Glutamatergic neuron (in vitro differentiated cells): ENCODE measurements at regions not wholly inside any gene's neighbourhood (a gene's known extent, or its start where the extent isn't known, plus 50 kb on each side); places are given as distances from the start of the nearest gene placed in this dataset.

ENCODE experiments used
- DNase-seq: peaks from one replicate; pipeline ENCODE4 v3.0.0; 2022
- H3K27ac Mint-ChIP-seq: one replicate; pipeline ENCODE4 v1.8.0; 2020; ENCODE audit warnings: mild to moderate bottlenecking, mixed read lengths, inconsistent platforms; ENCODE audit not compliant: unreplicated experiment
- H3K27me3 Mint-ChIP-seq: one replicate; pipeline ENCODE4 v1.8.0; 2020; ENCODE audit warnings: mild to moderate bottlenecking, moderate library complexity, mixed read lengths, inconsistent platforms; ENCODE audit not compliant: unreplicated experiment
- H3K36me3 Mint-ChIP-seq: one replicate; pipeline ENCODE4 v1.8.0; 2020; ENCODE audit warnings: mild to moderate bottlenecking, mixed read lengths, inconsistent platforms; ENCODE audit not compliant: unreplicated experiment
- H3K4me1 Mint-ChIP-seq: one replicate; pipeline ENCODE4 v1.8.0; 2020; ENCODE audit warnings: mild to moderate bottlenecking, low read depth, mixed read lengths, inconsistent platforms; ENCODE audit not compliant: unreplicated experiment
- H3K4me3 Mint-ChIP-seq: one replicate; pipeline ENCODE4 v1.8.0; 2020; ENCODE audit warnings: mild to moderate bottlenecking, mixed read lengths, inconsistent platforms; ENCODE audit not compliant: unreplicated experiment
- H3K9me3 Mint-ChIP-seq: one replicate; pipeline ENCODE4 v1.8.0; 2020; ENCODE audit warnings: mild to moderate bottlenecking, moderate library complexity, mixed read lengths, inconsistent platforms; ENCODE audit not compliant: unreplicated experiment
- TF ChIP-seq, protein P1 (sequence below): fragments of 200-600 bp; sonication (generic); IDR thresholded peaks from one replicate; pipeline ENCODE4 v1.5.0; 2021; ENCODE audit not compliant: partially characterized antibody, unreplicated experiment

DNA sequence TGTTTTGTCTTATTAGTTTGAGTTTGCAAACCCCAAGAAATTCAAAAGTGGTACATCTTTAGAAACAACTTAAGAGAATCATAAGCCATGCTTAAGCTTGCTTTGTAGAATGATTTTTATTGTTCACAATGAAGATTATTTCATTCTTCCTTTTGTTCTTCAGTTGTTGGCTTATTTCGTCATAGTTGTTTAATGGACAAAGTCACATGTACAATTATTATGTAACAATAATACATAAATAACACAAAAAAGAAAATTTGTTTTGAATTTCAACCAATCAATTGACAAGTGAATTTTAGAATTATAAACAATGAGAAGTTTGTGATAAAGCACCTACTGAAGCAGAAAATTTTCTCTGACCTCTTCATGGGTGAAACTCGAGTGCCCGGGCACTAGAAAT lies 111.8 kb upstream of the IGF1 start:
- Mint-ChIP-seq H3K4me1 (no peaks in the 10 kb centered on the region), H3K27ac (no peak overlapping the region), H3K4me3 (no peak overlapping the region), H3K36me3 (no peaks in the 10 kb centered on the region), H3K9me3 (no peaks in the 10 kb centered on the region), H3K27me3 (peaks cover 2% of the 10 kb centered on the region)
- TF ChIP-seq, protein P1, sequence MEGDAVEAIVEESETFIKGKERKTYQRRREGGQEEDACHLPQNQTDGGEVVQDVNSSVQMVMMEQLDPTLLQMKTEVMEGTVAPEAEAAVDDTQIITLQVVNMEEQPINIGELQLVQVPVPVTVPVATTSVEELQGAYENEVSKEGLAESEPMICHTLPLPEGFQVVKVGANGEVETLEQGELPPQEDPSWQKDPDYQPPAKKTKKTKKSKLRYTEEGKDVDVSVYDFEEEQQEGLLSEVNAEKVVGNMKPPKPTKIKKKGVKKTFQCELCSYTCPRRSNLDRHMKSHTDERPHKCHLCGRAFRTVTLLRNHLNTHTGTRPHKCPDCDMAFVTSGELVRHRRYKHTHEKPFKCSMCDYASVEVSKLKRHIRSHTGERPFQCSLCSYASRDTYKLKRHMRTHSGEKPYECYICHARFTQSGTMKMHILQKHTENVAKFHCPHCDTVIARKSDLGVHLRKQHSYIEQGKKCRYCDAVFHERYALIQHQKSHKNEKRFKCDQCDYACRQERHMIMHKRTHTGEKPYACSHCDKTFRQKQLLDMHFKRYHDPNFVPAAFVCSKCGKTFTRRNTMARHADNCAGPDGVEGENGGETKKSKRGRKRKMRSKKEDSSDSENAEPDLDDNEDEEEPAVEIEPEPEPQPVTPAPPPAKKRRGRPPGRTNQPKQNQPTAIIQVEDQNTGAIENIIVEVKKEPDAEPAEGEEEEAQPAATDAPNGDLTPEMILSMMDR = no peak
- no peak for DNase-seq

DNA sequence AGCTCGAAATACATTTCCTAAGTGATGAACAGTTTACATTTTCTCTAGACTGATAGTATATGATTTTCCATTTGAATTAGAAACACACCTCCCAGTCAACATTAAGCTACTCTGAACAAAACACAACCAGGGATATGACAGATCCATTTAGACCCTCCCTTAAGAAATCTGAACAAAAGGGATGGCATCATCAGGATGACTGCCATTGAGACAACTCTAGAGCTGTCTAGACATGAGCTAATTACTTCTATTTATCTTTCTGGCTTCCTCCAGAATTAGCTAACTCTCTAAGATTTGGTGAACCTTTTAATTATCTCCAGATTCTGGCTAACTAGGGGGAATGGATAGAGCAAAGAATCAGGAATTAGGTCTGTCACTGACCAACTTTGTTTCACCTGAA lies 92.9 kb upstream of the IGF1 start:
- no peak overlapping the region for H3K4me3 Mint-ChIP-seq
- H3K9me3 Mint-ChIP-seq = no peaks in the 10 kb centered on the region
- H3K4me1 Mint-ChIP-seq = no peaks in the 10 kb centered on the region

DNA sequence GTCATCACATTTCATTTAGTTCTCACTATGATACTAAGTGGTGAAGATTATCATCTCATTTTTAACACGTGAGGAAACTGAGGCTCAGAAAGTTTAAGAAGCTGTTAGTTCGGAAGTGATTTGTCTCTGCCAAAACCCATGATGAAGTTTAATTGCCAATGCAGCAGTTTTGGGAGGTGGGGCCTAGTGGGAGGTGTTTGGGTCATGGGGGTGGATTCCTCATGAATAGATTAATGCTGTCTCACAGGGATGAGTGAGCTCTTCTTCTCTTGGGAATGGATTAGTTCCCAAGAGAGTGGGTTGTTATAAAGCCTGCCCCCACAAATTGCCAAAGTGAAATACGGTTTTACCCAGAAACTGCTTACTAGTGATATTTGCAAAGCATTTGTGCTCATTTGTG lies 91.5 kb upstream of the IGF1 start:
- Mint-ChIP-seq H3K27ac (no peak overlapping the region), H3K9me3 (no peaks in the 10 kb centered on the region), H3K4me3 (no peak overlapping the region), H3K36me3 (no peaks in the 10 kb centered on the region), H3K4me1 (no peaks in the 10 kb centered on the region), H3K27me3 (no peaks in the 10 kb centered on the region)
- no peak for DNase-seq
- TF ChIP-seq, protein P1 = no peak

More for the DNA sequence above, 92.9 kb upstream of the IGF1 start:
- no peak for DNase-seq
- Mint-ChIP-seq H3K27me3 (no peaks in the 10 kb centered on the region), H3K36me3 (no peaks in the 10 kb centered on the region), H3K27ac (no peak overlapping the region)
- TF ChIP-seq, protein P1 = no peak

DNA sequence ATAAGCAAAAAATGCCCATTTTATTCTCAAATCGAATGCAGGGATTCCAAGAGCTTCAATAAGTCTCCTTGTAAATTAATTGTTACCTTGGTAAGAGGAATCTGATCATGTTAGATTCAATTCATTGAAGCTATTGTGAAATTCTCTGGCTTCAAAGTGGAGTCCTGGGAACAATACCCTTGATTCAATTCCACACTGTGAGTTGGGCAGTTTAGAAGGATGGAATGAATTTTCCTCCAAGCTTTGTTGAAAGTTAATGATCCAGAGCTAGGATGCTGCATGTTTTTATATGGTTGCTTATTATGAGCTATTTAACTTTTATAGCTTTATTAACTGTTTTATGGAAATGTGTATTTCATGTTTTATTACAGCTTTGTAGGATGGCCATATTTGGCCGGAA lies 89.9 kb upstream of the IGF1 start:
- DNase-seq = no peak
- TF ChIP-seq, protein P1 = no peak
- no peaks in the 10 kb centered on the region for H3K9me3 Mint-ChIP-seq

DNA sequence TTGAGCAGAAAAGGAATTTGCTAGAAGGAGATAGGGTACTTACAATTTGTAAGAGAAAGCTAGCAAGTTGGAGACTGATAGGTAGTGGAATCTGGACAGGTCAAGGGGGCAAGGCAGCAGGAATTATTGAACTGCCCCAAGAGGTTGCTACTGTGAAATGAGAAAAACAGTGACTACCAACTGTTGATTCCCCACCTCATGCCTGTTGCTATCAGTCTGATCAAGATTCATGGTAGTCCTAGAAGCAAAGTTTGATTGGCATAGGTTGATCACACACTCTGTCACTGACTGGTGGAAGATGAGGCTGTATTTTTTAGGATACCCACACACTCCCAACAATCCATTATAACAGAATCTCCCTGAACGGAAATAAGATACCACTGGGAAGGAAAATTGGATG lies 89.4 kb upstream of the IGF1 start:
- TF ChIP-seq, protein P1 = no peak
- no peak overlapping the region for H3K27ac Mint-ChIP-seq
- no peaks in the 10 kb centered on the region for H3K9me3 Mint-ChIP-seq
- no peaks in the 10 kb centered on the region for H3K27me3 Mint-ChIP-seq
- DNase-seq = no peak
- no peak overlapping the region for H3K4me3 Mint-ChIP-seq
- no peaks in the 10 kb centered on the region for H3K36me3 Mint-ChIP-seq
- H3K4me1 Mint-ChIP-seq = no peaks in the 10 kb centered on the region

More for the DNA sequence above, 89.9 kb upstream of the IGF1 start:
- H3K4me3 Mint-ChIP-seq = no peak overlapping the region
- H3K4me1 Mint-ChIP-seq = no peaks in the 10 kb centered on the region
- no peak overlapping the region for H3K27ac Mint-ChIP-seq
- no peaks in the 10 kb centered on the region for H3K36me3 Mint-ChIP-seq
- no peaks in the 10 kb centered on the region for H3K27me3 Mint-ChIP-seq
